OCI-LY1 (cell line): ENCODE measurements at regions not wholly inside any gene's neighbourhood (a gene's known extent, or its start where the extent isn't known, plus 50 kb on each side); places are given as distances from the start of the nearest gene placed in this dataset.
"Not testable (repeated sequence)": the region's sequence is repeated elsewhere in the genome, so short reads cannot be mapped to it uniquely, and the experiment has no call there.

Experiments used
- H2AFZ ChIP-seq: fragments of 200-600 bp; sonication (generic), shearing (Covaris generic); 2 replicates; pipeline ENCODE4 v1.6.0; 2014; ENCODE audit warnings: antibody characterized with exemption, mild to moderate bottlenecking, low read length
- H3F3A ChIP-seq: fragments of 200-600 bp; sonication (generic), shearing (Covaris generic); 2 replicates; pipeline ENCODE4 v1.6.0; 2014; ENCODE audit warnings: mild to moderate bottlenecking, antibody characterized with exemption, low read length, moderate library complexity; ENCODE audit not compliant: insufficient read depth
- H3K27ac ChIP-seq: fragments of 200-600 bp; sonication (generic); 2 replicates; pipeline ENCODE4 v1.5.1; 2014; ENCODE audit warnings: low read length, mixed run types, mild to moderate bottlenecking, low read depth; ENCODE audit not compliant: poor library complexity, severe bottlenecking
- H3K27me3 ChIP-seq: fragments of 200-600 bp; sonication (generic); 2 replicates; pipeline ENCODE4 v1.6.0; 2014; ENCODE audit warnings: antibody characterized with exemption, mild to moderate bottlenecking, low read length, moderate library complexity; ENCODE audit not compliant: insufficient read depth
- H3K36me3 ChIP-seq: fragments of 200-600 bp; sonication (generic); 2 replicates; pipeline ENCODE4 v1.6.1; 2014; ENCODE audit warnings: mild to moderate bottlenecking, antibody characterized with exemption, low read length, moderate library complexity, mixed read lengths; ENCODE audit not compliant: insufficient read depth
- H3K4me1 ChIP-seq: fragments of 200-600 bp; sonication (generic); 2 replicates; pipeline ENCODE4 v1.5.1; 2014; ENCODE audit warnings: mild to moderate bottlenecking, low read length, moderate library complexity; ENCODE audit not compliant: insufficient read depth, severe bottlenecking
- H3K4me2 ChIP-seq: fragments of 200-600 bp; sonication (generic), shearing (Covaris generic); 2 replicates; pipeline ENCODE4 v1.6.1; 2014; ENCODE audit warnings: low read length
- H3K4me3 ChIP-seq: fragments of 200-600 bp; sonication (generic); 2 replicates; pipeline ENCODE4 v1.5.1; 2014; ENCODE audit warnings: low read length, low read depth, mild to moderate bottlenecking, mixed read lengths; ENCODE audit not compliant: poor library complexity, severe bottlenecking
- H3K79me2 ChIP-seq: fragments of 200-600 bp; shearing (Covaris generic); 2 replicates; pipeline ENCODE4 v1.6.1; 2016; ENCODE audit warnings: mixed run types, low read length, mixed read lengths; ENCODE audit not compliant: insufficient read depth
- H3K9ac ChIP-seq: fragments of 200-600 bp; sonication (generic), shearing (Covaris generic); 2 replicates; pipeline ENCODE4 v1.6.1; 2014; ENCODE audit warnings: mild to moderate bottlenecking, low read length, mixed read lengths
- H3K9me2 ChIP-seq: fragments of 200-600 bp; sonication (generic), shearing (Covaris generic); 2 replicates; pipeline ENCODE4 v1.6.1; 2014; ENCODE audit warnings: low read depth, mild to moderate bottlenecking, low read length, mixed read lengths
- H3K9me3 ChIP-seq: fragments of 200-600 bp; shearing (Covaris generic); 2 replicates; pipeline ENCODE4 v1.6.1; 2014; ENCODE audit warnings: low read length, mixed read lengths
- H4K20me1 ChIP-seq: fragments of 200-600 bp; sonication (generic), shearing (Covaris generic); 2 replicates; pipeline ENCODE4 v1.6.0; 2016; ENCODE audit warnings: mild to moderate bottlenecking, low read length; ENCODE audit not compliant: insufficient read depth
- CTCF ChIP-seq: fragments of 200-600 bp; sonication (generic), shearing (Covaris generic); IDR thresholded peaks from 2 replicates; pipeline ENCODE4 v1.5.1; 2017; ENCODE audit warnings: mild to moderate bottlenecking, antibody characterized with exemption, low read length, moderate library complexity, mixed read lengths
- EZH2 ChIP-seq: fragments of 200-600 bp; sonication (generic), shearing (Covaris generic); IDR thresholded peaks from 2 replicates; pipeline ENCODE4 v1.8.0; 2017; ENCODE audit warnings: borderline replicate concordance, mixed run types, mild to moderate bottlenecking, antibody characterized with exemption, low read length, moderate library complexity, mixed read lengths

- no peaks in the 10 kb centered on the region for H3K27me3 ChIP-seq
- peak overlapping the region; percentile 82 for H3K27ac ChIP-seq
- H3K4me3 ChIP-seq = peak overlapping the region; percentile 4
- no peaks in the 10 kb centered on the region for H3F3A ChIP-seq
- peak overlapping the region; percentile 89 for H2AFZ ChIP-seq
- H3K4me2 ChIP-seq = peak overlapping the region; percentile 45
- H3K9me2 ChIP-seq = no peaks in the 10 kb centered on the region
- no peaks in the 10 kb centered on the region for H3K9me3 ChIP-seq
- H3K36me3 ChIP-seq = no peaks in the 10 kb centered on the region
- peak overlapping the region; percentile 46 for H3K9ac ChIP-seq
- TF ChIP-seq EZH2 = no peak
- no peak for TF ChIP-seq CTCF
- H4K20me1 ChIP-seq = no peaks in the 10 kb centered on the region
- peaks cover 33% of the 10 kb centered on the region for H3K4me1 ChIP-seq
- H3K79me2 ChIP-seq = no peaks in the 10 kb centered on the region
Observed at GRCh38 chr11:47928426-47928825, 51.9 kb upstream of the PTPRJ start.

GRCh38 chr11:47924184-47924691, 56.1 kb upstream of the PTPRJ start:
- Histone ChIP-seq H3K4me2 (no peak overlapping the region), H3K4me1 (peaks cover 65% of the 10 kb centered on the region), H3K9ac (no peak overlapping the region; the same call in 1 of the 2 replicates)

GRCh38 chr11:47923667-47924066, 56.7 kb upstream of the PTPRJ start:
- Histone ChIP-seq H2AFZ (peak overlapping the region; percentile 3; the same call in 1 of the 2 replicates), H3K4me2 (no peak overlapping the region; the same call in 1 of the 2 replicates)
- TF ChIP-seq CTCF (no peak), EZH2 (no peak)

More at GRCh38 chr11:47924184-47924691, 56.1 kb upstream of the PTPRJ start:
- TF ChIP-seq CTCF (no peak), EZH2 (no peak)
- no peak overlapping the region for H2AFZ ChIP-seq
- H4K20me1 ChIP-seq = no peaks in the 10 kb centered on the region
- H3K9me3 ChIP-seq = no peaks in the 10 kb centered on the region
- H3F3A ChIP-seq = 0 out of 2 replicates have a peak, but pooled peaks cover 1% of the 10 kb centered on the region
- H3K79me2 ChIP-seq = no peaks in the 10 kb centered on the region
- H3K27me3 ChIP-seq = no peaks in the 10 kb centered on the region
- H3K4me3 ChIP-seq = no peak overlapping the region
- H3K27ac ChIP-seq = peak overlapping the region; percentile 78
- no peaks in the 10 kb centered on the region for H3K9me2 ChIP-seq
- no peaks in the 10 kb centered on the region for H3K36me3 ChIP-seq

GRCh38 chr11:47921080-47921555, 59.2 kb upstream of the PTPRJ start:
- H3K9me2 ChIP-seq, H4K20me1 ChIP-seq, H3K4me2 ChIP-seq, H2AFZ ChIP-seq, H3K4me3 ChIP-seq, H3K9me3 ChIP-seq, H3K9ac ChIP-seq, H3K27me3 ChIP-seq, H3K36me3 ChIP-seq, H3K79me2 ChIP-seq: not testable (repeated sequence)
- peaks cover 11% of the 10 kb centered on the region; the same call in 1 of the 2 replicates for H3F3A ChIP-seq
- H3K27ac ChIP-seq = peak overlapping the region; percentile 99
- peaks cover 82% of the 10 kb centered on the region for H3K4me1 ChIP-seq

More at GRCh38 chr11:47923667-47924066, 56.7 kb upstream of the PTPRJ start:
- 0 out of 2 replicates have a peak, but pooled peaks cover 5% of the 10 kb centered on the region for H3F3A ChIP-seq
- H3K4me3 ChIP-seq = no peak overlapping the region
- H3K27me3 ChIP-seq = no peaks in the 10 kb centered on the region
- H3K9me2 ChIP-seq = no peaks in the 10 kb centered on the region
- H3K27ac ChIP-seq = peak overlapping the region; percentile 78
- H3K79me2 ChIP-seq = no peaks in the 10 kb centered on the region
- H4K20me1 ChIP-seq = no peaks in the 10 kb centered on the region
- H3K9me3 ChIP-seq = no peaks in the 10 kb centered on the region
- no peaks in the 10 kb centered on the region for H3K36me3 ChIP-seq
- H3K4me1 ChIP-seq = peaks cover 65% of the 10 kb centered on the region
- peak overlapping the region; percentile 25; the same call in 1 of the 2 replicates for H3K9ac ChIP-seq
